ENCODE measurements at regions not wholly inside any gene's neighbourhood (a gene's known extent, or its start where the extent isn't known, plus 50 kb on each side); places are given as distances from the start of the nearest gene placed in this dataset.
"Not testable (repeated sequence)": the region's sequence is repeated elsewhere in the genome, so short reads cannot be mapped to it uniquely, and the experiment has no call there.

DNA sequence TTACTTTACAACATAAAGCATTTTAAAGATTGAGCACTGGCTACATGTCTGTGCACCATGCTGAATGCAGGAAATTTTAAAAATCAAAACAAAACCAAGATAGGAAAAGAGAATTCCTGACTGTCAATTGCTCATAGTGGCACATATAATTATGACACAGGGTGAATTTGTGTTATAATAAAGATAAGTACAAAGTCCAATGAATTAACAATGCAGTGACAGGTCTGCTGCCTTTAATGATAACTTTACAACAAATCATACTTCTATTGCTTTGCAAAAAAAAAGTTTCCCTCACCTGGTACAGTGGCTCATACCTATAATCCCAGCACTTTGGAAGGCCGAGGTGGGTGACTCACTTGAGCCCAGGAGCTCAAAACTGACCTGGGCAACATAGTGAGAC, 93.8 kb upstream of the OSBPL8 start:
- DNase-seq (ENCODE audit: low read depth in 3 of 3, low spot score in 1 of 3), result no peak

DNA sequence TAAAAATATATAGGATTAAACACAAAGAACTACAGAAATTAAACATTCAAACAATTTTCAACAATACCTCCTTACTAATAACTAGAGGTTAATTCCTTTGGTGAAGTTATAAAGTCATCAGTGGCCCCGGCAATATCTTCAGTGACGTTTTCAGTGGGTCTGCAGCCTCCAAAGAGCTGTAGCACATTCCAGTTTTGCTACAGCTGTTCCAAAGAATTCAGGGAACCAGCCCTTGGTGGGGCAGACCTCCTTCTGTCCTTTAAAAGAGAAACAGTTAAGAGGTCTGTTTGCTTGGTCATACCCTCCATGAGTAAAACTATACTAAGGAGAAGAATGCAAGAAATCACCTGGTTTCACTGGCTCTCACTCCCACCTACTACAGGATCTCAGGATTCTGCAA, 99.2 kb upstream of the ZDHHC17 start:
- DNase-seq (ENCODE audit: low read depth in 3 of 3, low spot score in 1 of 3), result no peak

DNA sequence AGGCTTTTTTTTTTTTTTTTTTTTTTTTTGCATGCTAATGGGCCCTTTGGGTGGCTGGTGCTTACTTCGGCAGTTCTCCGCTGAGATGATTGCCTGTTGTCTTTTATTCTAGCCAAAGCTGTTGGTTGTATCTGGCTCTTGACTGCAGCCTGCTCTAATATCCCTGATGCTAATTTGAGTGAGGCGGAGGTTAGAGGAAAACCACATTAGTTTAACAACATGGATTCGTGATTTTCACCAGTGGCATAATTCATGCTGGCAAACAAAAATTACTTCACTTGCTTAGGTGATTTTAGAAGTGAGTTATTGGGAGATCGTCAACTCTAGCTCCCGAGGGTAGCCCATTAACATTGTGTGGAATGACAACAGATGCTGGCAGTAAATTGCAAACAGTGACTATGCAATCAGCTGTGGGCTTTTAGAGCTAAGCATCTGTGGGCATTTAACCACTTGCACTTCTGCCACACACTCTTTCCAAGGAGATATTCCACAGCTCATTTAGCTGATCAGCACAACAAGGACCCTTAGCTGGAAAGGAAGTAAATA, 97.6 kb upstream of the ZDHHC17 start:
- DNase-seq (ENCODE audit: low read depth in 3 of 3, low spot score in 1 of 3), result no peak

DNA sequence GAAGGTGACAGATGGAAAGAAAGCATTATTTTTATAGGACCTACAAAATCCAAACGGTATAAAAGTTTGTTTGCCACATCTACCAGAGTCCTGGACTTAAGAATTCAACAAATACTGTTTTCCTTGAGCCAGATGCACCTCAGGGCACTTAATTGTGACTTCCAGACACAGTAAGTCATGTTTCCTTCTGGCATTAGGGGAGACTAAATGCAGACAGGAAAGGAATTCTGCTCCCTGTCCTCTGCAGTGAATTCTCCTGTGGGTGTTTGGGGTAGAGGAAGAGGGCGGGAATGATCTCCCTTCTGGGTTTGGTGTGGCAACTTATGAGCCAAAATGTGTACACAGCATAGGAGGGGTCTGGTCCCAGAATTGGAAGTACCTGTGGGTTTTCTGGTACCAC, 93.9 kb upstream of the ZDHHC17 start:
- DNase-seq (ENCODE audit: low read depth in 3 of 3, low spot score in 1 of 3), result no peak

DNA sequence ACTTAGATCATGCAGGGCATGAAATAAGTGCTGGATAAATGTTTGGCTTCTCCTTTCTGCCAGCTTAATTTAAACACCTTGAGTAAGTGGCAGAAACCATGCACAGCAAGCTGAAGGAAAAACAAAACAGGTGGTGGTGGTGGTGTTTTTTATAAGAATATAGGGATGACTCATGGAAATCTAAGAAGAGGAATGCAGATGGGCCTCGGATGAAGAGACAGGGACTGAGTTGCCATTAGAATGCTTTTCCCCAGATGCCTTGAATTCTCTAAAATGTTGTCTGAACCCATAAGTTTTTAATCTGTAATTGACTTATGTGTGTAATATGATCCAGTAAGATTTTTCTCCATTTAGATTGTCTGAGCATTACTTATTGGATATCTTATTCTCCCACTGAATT, 93.1 kb upstream of the ZDHHC17 start:
- DNase-seq (ENCODE audit: low read depth in 3 of 3, low spot score in 1 of 3), result no peak

DNA sequence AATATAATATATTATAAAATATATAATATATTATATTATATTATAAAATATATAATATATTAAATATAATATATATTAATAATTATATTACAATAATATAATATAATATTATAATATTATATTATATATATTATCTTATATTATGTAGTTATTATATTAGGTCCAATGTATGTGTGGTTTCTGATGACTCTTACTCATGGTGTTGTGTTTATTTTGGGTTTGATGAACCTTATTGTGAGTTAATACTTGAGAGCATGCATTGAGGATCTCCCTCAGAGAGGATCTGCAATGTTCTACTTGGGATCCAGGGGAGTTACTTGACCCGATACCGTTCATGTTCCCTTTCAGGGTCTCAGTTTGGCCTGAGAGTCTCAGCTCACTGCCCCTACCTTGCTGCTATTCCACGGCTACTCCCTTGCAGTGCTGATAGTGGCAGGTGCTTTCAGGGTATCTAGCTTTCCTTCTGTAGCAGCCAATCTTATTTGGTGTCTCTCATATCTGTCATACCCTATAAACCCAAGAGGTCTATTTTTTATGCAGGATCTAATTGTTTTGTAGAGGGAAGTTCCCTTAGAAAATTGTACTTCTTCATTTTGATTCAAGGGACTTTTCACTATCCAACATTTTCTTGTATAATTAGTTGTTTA, 89.1 kb upstream of the ZDHHC17 start:
- DNase-seq (ENCODE audit: low read depth in 3 of 3, low spot score in 1 of 3), result no peak

DNA sequence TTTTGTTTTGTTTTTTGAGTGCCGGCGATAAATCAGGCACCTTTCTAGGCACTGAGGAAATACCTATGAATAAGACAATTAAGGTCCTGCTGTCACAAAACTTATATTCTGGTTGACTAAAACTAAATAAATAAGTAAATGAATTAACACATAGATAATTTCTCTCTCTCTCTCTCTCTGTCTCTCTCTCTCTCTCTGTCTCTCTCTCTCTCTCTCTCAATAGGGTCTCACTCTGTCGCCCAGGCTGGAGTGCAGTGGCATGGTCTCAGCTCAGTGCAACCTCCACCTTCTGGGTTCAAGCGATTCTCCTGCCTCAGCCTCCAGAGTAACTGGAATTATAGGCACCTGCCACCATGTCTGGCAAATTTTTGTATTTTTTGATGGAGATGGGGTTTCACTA, 87.7 kb upstream of the ZDHHC17 start:
- not testable (repeated sequence) for DNase-seq (ENCODE audit: low read depth in 3 of 3, low spot score in 1 of 3)

DNA sequence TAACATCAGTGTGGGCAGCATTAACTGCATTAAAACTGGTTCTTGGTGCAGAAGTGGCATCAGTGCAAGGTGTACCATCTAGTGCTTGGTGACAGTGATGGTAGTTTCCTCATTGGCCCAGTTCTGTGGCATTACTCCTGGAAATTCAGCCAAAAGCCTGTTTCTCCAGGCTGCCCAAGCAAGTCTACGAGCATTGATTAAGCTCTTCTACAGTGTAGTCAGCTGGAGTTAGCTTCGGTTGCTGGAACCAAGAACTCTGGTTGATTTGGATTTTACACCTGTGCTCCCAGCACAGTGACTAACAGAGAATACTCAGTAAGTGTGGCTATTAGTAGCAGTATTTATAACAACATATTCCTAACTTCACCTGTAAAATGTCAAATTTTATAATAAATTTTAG, 84.9 kb upstream of the ZDHHC17 start:
- DNase-seq (ENCODE audit: low read depth in 3 of 3, low spot score in 1 of 3), result no peak

DNA sequence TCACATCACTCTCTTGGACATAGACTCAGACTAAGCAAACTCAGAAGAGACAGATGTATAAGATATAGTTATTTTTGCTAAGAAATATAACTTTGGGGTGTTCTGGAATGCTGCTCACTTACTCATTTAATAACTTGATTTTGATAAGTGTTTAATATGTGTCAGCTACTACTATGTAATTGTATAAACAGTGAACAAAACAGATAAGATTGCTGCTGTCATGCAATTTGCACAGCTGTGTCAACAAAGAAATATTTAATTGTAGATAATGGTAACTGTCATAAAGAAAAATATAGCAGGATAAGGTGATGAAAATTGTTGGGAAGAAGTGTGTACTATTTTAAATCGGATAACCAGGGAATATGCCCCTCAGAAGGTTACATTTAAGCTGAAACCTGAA, 84.1 kb upstream of the ZDHHC17 start:
- DNase-seq (ENCODE audit: low read depth in 3 of 3, low spot score in 1 of 3), result no peak

DNA sequence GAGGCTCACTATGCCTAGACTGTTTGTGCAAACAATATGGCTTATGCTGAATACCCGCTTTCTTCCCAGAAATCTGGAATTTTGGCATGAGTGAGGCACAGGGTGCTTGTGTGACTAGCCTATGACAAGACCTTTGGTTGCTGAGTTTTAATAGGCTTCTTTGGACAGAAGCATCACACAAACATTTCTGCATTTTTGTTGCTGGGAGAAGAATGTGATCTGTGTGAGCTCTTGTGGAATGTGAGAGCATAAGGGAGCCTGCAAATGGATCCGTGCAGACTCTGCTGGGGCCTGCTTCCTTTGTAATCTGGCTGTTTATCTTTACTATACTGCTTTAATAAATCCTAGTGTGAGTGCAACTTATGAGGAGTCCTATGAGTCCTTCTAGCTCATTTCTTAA, 83.0 kb upstream of the ZDHHC17 start:
- no peak for DNase-seq (ENCODE audit: low read depth in 3 of 3, low spot score in 1 of 3)

DNA sequence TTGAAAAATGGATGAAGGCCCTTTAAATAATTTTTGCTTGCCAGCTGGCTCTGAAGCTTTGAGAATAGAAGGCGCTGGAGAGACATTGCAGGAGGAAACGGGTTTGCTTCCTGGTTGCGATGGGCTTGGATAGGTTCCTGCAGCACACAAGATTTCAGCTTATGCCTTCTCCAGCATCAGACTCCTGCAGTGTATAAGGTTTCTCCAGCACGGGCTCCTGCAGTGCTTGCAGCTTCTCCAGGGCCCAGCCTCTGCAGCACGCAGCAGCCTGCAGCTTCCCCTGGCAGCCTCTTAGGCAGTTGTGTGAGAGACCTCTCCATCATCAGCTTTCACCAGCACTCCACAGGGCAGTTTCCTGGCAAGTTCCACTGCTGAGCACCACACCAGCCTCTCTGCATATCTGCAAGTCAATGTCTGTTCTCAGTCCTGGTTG, 78.7 kb upstream of the ZDHHC17 start:
- no peak for DNase-seq (ENCODE audit: low read depth in 3 of 3, low spot score in 1 of 3)

DNA sequence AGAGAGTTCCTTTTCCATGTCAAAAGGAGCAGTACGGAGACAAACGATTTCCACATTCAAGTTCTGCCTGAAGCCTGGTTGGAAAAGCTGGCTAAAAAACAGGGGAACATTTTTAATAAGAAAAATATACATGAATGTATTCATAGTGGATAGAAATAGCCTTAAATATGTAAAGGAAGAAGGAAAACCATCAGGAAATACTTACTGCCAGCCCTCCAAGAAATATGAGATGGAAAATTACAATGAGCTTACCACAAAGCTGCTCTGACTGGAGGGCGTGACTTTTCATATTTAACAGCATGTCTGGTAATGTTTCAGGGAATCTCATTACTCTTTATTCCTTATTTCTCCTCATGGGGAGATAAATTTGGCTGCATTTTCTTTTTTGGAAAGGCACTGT, 75.9 kb upstream of the ZDHHC17 start:
- no peak for DNase-seq (ENCODE audit: low read depth in 3 of 3, low spot score in 1 of 3)

DNA sequence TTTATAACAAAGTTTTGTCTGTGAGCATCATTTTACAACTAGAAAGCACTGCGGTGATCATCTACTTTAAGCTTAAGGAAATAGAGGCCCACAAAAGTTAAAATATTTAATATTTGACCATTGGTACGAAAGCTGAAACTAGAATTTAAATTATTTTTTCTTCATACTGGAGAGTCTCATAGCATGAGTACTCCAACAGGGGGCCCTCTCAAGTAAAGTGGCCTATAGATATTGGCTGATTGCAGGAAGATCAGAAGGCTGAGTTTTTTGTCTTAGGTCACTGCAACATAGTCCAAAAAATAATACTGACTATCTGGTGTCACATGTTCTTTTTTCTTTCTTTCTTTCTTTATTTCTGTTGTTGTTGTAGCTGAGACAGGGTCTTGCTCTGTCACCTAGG, 75.3 kb upstream of the ZDHHC17 start:
- DNase-seq (ENCODE audit: low read depth in 3 of 3, low spot score in 1 of 3), result no peak

DNA sequence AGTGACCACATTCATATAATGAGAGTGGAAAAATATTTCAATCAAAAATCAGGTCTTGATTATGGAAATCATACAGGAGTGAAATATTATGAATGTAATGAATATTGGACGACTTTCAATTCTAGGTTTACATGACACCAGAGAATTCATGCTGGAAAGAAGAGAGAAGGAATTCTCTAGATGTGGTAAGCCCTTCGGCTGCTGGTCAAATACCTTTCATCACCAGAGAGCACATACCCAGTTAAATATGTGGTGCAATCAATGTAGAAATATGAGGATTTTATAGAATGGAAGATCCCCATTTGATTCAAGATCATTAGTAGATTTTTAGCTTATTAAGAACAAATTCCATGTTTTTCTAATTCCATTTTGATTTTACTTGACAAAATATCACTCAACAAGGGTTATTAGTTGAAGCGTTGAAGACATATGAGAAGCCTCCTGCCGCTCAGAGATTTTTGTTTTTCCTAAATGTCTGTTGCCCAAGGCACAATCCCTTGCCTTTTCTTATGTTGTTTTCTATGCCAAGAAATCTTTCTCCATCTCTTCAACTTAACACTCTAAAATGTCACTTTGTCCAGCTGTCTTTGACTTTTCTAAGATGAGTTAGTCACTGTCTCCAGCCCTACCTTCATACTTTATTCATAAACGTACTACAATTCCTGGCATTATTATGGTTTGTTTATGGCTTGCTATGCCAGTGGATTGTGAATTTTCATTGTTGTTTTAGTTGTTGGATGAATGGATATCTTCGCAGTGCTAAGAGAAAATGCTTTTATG, 72.8 kb upstream of the ZDHHC17 start:
- DNase-seq (ENCODE audit: low read depth in 3 of 3, low spot score in 1 of 3), result no peak

DNA sequence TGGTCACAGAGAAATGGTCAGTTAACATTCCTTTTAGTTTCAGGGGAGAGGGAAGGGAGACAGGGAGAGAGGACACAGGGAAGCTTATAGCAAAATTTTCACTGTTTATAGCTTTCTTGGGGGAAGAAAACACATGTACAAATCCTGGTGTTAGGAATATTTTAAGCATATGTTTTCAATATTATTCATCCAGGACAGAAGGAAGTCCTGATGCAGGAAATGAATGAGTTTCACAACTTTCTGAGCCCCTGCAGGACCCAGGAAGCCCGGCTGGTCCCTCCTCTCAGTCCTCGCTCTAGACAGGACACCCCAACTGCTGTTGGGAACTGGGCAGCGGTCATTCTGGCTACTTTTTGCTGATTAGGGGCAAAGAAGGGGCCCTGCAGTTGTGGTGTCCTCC, 71.1 kb upstream of the ZDHHC17 start:
- no peak for DNase-seq (ENCODE audit: low read depth in 3 of 3, low spot score in 1 of 3)

DNA sequence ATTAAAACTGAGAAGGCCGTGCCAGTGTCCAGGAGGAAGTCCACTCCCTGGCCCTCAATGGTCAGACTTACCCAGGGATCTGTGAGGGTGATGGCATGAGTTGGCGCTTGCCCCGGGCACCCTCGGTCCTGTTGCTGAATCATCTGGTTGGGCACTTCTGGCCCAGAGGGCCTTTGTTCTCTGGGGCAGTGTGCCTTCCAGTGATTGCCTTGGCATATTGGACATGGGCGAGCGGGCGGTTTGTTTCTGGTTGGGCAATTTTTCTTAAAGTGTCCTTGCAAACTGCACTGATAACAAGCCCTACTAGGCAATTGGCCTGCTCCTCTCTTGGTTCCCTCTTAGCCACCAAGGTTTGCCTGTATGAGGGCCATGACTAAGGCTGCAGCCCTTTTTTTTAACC, 69.5 kb upstream of the ZDHHC17 start:
- DNase-seq (ENCODE audit: low read depth in 3 of 3, low spot score in 1 of 3), result no peak

DNA sequence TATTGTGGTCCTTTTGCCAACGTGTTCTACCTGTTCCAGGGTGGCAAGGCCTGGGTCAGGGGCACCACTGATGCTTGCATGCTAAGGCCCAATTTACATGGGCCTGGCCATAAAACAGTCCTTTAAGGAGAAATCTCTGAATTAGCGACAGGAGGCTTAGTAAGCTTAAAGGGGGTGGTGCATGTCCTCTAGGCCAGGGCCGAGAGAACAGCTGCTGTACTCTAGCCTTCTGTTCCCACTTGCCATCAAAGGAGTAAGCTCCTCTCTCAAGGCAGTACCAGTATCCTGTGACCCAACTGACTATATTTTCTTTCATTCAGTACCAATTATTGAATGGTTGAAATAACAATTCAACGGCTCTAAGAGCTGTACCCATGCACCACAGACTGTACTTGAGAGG, 67.7 kb upstream of the ZDHHC17 start:
- DNase-seq (ENCODE audit: low read depth in 3 of 3, low spot score in 1 of 3), result no peak

DNA sequence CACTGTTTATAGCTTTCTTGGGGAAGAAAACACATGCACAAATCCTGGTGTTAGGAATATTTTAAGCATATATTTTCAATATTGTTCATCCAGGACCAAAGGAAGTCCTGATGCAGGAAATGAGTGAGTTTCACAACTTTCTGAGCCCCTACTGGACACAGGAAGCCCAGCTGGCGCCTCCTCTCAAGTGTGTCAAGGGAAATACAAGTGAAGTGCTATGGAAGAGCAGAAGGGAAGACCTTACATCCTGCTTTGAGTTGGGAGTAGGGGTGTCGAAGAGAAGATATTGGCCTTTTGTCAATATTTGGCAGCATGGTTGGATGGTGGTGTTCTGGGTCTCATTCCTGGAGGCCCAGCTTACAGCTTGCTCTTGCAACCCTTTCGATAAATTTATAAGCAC, 66.1 kb upstream of the ZDHHC17 start:
- DNase-seq (ENCODE audit: low read depth in 3 of 3, low spot score in 1 of 3), result no peak

DNA sequence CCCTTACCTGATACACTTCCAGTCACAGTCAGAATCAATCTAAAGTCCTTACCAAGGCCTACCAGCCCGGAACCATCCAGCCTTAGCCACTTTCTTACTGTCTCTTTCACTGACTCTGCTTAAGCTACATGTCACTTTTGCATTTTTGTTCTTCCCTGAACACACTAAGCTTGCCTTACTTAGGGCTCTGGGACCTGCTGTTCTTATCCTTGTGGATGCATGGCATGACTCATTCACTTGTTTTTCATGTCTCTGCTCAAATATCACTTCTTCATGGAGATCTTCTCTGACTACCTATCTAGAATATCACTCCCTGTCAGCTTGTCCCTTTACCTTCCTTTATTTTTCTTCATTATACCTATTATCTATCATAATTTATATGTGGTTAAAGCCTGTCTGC, 65.6 kb upstream of the ZDHHC17 start:
- DNase-seq (ENCODE audit: low read depth in 3 of 3, low spot score in 1 of 3), result no peak

DNA sequence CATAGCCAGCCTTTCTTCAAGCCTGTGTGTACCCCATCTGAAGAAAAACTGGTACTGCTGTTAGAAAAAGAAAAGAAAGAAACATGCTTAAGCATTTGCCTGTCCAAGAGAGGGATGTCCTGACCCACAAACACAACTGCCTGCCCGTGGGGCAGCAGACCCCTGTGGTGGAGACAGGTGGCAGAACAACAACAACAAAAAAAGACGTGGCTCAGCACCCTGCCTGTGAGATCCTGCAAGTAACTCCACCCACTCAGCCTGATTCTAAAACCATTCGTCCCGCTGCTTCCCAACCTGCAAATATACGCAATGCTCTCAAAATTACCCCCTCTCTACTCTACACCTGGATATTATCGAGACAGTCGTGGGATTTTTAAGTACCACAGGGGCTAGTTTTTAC, 64.9 kb upstream of the ZDHHC17 start:
- DNase-seq (ENCODE audit: low read depth in 3 of 3, low spot score in 1 of 3), result no peak

DNA sequence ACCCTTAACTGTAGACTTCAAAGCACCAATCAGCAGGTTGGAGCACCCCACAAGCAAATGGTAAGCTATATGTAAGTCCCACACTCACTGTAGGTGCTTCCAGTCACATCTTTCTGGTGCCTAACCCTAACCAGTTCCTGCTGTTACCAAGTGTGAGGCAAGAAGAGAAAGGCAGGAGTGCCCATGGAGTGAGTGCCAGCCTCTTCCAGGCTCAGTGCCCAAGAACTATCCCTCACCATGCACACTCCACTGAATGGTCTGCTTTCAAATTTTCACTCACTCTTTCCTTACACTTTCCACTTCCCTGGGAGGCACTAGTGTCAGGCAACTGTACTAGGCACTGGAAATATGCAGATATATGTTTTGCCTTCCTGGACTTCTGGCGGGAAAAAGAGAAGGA, 62.2 kb upstream of the ZDHHC17 start:
- DNase-seq (ENCODE audit: low read depth in 3 of 3, low spot score in 1 of 3), result no peak

DNA sequence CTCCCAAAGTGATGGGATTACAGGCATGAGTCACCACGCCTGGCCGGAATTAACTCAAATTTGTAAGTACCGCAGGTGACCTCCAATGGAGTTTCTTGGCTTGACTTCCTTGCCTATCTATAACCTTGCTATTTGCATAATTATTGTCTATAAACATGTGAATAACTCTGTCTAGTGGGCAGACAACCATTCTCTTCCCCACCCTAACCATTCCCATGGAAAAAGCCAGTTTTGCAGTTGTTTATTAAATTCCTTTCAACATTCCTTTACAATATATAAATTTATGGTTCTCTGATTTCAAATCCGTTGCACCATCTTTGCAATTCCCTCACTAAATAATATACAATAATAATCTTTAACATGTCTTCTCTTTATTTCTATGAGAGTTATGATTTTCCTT, 61.0 kb upstream of the ZDHHC17 start:
- DNase-seq (ENCODE audit: low read depth in 3 of 3, low spot score in 1 of 3), result no peak

DNA sequence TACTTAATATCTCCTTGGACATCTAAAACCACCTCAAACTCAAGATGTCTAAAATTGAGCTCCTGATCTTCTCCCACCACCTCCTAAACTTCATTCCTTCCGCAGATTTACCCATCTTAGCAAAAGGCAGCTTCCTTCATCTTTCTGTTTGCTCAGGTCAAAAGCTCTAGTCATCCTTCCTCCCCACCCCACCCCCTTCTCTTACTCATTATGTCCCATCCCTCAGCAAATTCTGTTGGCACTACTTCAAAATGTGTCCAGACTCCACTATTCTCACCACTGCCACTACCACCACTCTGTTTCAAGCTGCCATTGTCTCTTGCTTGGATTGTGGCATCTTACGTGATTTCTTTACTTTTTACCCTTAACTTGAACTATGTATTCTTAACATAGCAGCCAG, 59.2 kb upstream of the ZDHHC17 start:
- no peak for DNase-seq (ENCODE audit: low read depth in 3 of 3, low spot score in 1 of 3)

Measured in stimulated activated CD4-positive, alpha-beta T cell treated with anti-CD3 and anti-CD28 coated beads, TNF-alpha, amount 100 ng/mL, for 1 hour (primary cell).